Endothelial cell of umbilical vein (primary cell): ENCODE measurements at regions not wholly inside any gene's neighbourhood (a gene's known extent, or its start where the extent isn't known, plus 50 kb on each side); places are given as distances from the start of the nearest gene placed in this dataset.

Experiments
- BruUV-seq: library from RNA; stranded (reverse); fragments of 400-500 nt; replicated peaks from 2 replicates; lab custom pipeline; 2021; lab: Mats Ljungman, UMichigan
- CTCF ChIA-PET: fragments of 300-600, 350-600 bp; sonication (Branson Sonifier 250); formaldehyde crosslinking; loops from one replicate; lab custom pipeline; 2021; ENCODE audit warnings: antibody characterized with exemption, inconsistent platforms; lab: Charles Lee
- POLR2A ChIA-PET: fragments of 300-600, 350-600 bp; sonication (Branson Sonifier 250); formaldehyde crosslinking; loops from one replicate; lab custom pipeline; 2021; ENCODE audit warnings: antibody characterized with exemption, inconsistent platforms; lab: Charles Lee
- DNase-seq: peaks from one replicate; pipeline ENCODE4 v3.0.0-alpha.2; 2011; ENCODE audit warnings: low read depth, low spot score
- FAIRE-seq: peaks from 2 replicates; lab custom pipeline; 2011; peaks lifted over from hg19 to GRCh38; lab: Jason Lieb, UNC
- H2AFZ ChIP-seq: 2 replicates; pipeline ENCODE4 v1.6.0; 2012; ENCODE audit warnings: low read depth, low read length, control low read depth, inconsistent platforms
- H3K27ac ChIP-seq: 2 replicates; pipeline ENCODE4 v1.5.1; 2011; ENCODE audit warnings: low read depth, mild to moderate bottlenecking, control low read depth, low read length, moderate library complexity; ENCODE audit not compliant: insufficient read depth
- H3K27me3 ChIP-seq, 2 experiments: 2 replicates each; pipeline versions ENCODE4 v1.6.0 to v1.6.1; 2011; ENCODE audit warnings: low read length in 2 of 2, mixed read lengths in 1 of 2; ENCODE audit not compliant: control insufficient read depth in 2 of 2, insufficient read depth in 2 of 2
- H3K36me3 ChIP-seq, 2 experiments: 2 replicates in 1 of 2; 3 replicates in 1 of 2; pipeline ENCODE4 v1.5.1; 2011; ENCODE audit warnings: low read length in 2 of 2, mild to moderate bottlenecking in 1 of 2, moderate library complexity in 1 of 2; ENCODE audit not compliant: control insufficient read depth in 2 of 2, insufficient read depth in 2 of 2; ENCODE audit errors: extremely low read depth in 1 of 2
- H3K4me1 ChIP-seq: 3 replicates; pipeline ENCODE4 v1.5.1; 2011; ENCODE audit warnings: mild to moderate bottlenecking, low read length; ENCODE audit not compliant: control insufficient read depth, insufficient read depth; ENCODE audit errors: extremely low read depth
- H3K4me2 ChIP-seq: 2 replicates; pipeline ENCODE4 v1.6.1; 2011; ENCODE audit warnings: low read length, control low read depth, mixed read lengths; ENCODE audit not compliant: insufficient read depth
- H3K4me3 ChIP-seq, 3 experiments: fragments of 200-600 bp in 1 of 3; sonication (generic), shearing (Covaris generic) in 1 of 3; replicated peaks in 1 of 3; 2 replicates each; pipeline ENCODE4 v1.5.1; 2011 to 2016; ENCODE audit warnings: control low read depth in 3 of 3, low read length in 3 of 3, mild to moderate bottlenecking in 2 of 3, inconsistent platforms in 1 of 3, low read depth in 1 of 3, moderate library complexity in 1 of 3; ENCODE audit not compliant: insufficient read depth in 1 of 3
- H3K79me2 ChIP-seq: 2 replicates; pipeline ENCODE4 v1.6.0; 2012; ENCODE audit warnings: low read length, inconsistent platforms; ENCODE audit not compliant: control insufficient read depth, insufficient read depth
- H3K9ac ChIP-seq: replicated peaks from 2 replicates; pipeline ENCODE3; 2011; ENCODE audit warnings: low read length, control low read depth; ENCODE audit not compliant: insufficient read depth; ENCODE audit errors: extremely low read depth
- H3K9me1 ChIP-seq: replicated peaks from 3 replicates; pipeline ENCODE4 v1.6.0; 2011; ENCODE audit warnings: mild to moderate bottlenecking, low read length; ENCODE audit not compliant: control insufficient read depth, insufficient read depth; ENCODE audit errors: extremely low read depth
- H3K9me3 ChIP-seq: replicated peaks from 2 replicates; pipeline ENCODE4 v1.5.1; 2012; ENCODE audit warnings: low read length, inconsistent platforms; ENCODE audit not compliant: control insufficient read depth, insufficient read depth
- H4K20me1 ChIP-seq: replicated peaks from 2 replicates; pipeline ENCODE3; 2011; ENCODE audit warnings: mild to moderate bottlenecking, low read length; ENCODE audit not compliant: control insufficient read depth, insufficient read depth; ENCODE audit errors: extremely low read depth
- CTCF ChIP-seq, 2 donors: IDR thresholded peaks; 1 replicate in 1 of 2; 2 replicates in 1 of 2; pipeline ENCODE4 v1.5.1; 2011; ENCODE audit warnings: low read length in 2 of 2, mild to moderate bottlenecking in 2 of 2, moderate library complexity in 2 of 2, control low read depth in 1 of 2, inconsistent platforms in 1 of 2, low read depth in 1 of 2; ENCODE audit not compliant: insufficient read depth in 1 of 2; ENCODE audit errors: extremely low read depth in 1 of 2
- EZH2 ChIP-seq: IDR thresholded peaks from 2 replicates; pipeline ENCODE4 v1.6.1; 2012; ENCODE audit warnings: borderline replicate concordance, low read depth, mild to moderate bottlenecking, moderate library complexity, low read length, inconsistent platforms; ENCODE audit not compliant: severe bottlenecking
- FOS ChIP-seq: IDR thresholded peaks from 2 replicates; pipeline ENCODE4 v1.6.1; 2011; ENCODE audit warnings: mild to moderate bottlenecking, low read length, moderate library complexity, borderline replicate concordance; ENCODE audit not compliant: insufficient read depth
- GATA2 ChIP-seq: IDR thresholded peaks from 2 replicates; pipeline ENCODE4 v1.7.0; 2011; ENCODE audit warnings: low read depth, mild to moderate bottlenecking, moderate library complexity, mixed read lengths, low read length; ENCODE audit not compliant: insufficient read length, insufficient read depth
- JUN ChIP-seq: IDR thresholded peaks from 2 replicates; pipeline ENCODE4 v1.6.1; 2011; ENCODE audit warnings: borderline replicate concordance, low read depth; ENCODE audit not compliant: insufficient read length, insufficient read depth
- MAX ChIP-seq: IDR thresholded peaks from 2 replicates; pipeline ENCODE4 v1.6.1; 2011; ENCODE audit not compliant: insufficient read depth, insufficient read length
- MYC ChIP-seq: IDR thresholded peaks from one replicate; pipeline ENCODE4 v1.6.1; 2011; ENCODE audit warnings: mild to moderate bottlenecking, low read depth, low read length
- POLR2A ChIP-seq: IDR thresholded peaks from 2 replicates; pipeline ENCODE4 v1.6.1; 2012; ENCODE audit warnings: low read depth, mild to moderate bottlenecking, control low read depth, low read length
- POLR2AphosphoS5 ChIP-seq: IDR thresholded peaks from 2 replicates; pipeline ENCODE4 v1.6.1; 2012; ENCODE audit warnings: low read depth, mild to moderate bottlenecking, control low read depth, low read length, moderate library complexity; ENCODE audit not compliant: insufficient read depth
- dilution Hi-C: fragments of 300-500 bp; cut with MboI; formaldehyde crosslinking; loops from one replicate; pipeline ENCODE4 v1.15.0; 2019; ENCODE audit warnings: low sequenced_read_pairs; ENCODE audit not compliant: extremely low pct_ligation_motif_present
- intact Hi-C: fragments of 100-400 bp; cut with micrococcal nuclease; formaldehyde crosslinking; loops from one replicate; pipeline ENCODE4 v1.10.0; 2022

- no peaks in the 10 kb centered on the region for H4K20me1 ChIP-seq
- FAIRE-seq (no peak), DNase-seq (no peak)
- H3K4me3 ChIP-seq = no peak overlapping the region
- no peaks in the 10 kb centered on the region for H3K79me2 ChIP-seq
- no peak overlapping the region for H3K27ac ChIP-seq
- H3K36me3 ChIP-seq = no peaks in the 10 kb centered on the region
- no peaks in the 10 kb centered on the region for H3K9me1 ChIP-seq
- POLR2A ChIA-PET = no interaction called here
- no peak overlapping the region for H2AFZ ChIP-seq
- no peaks in the 10 kb centered on the region for H3K9me3 ChIP-seq
- TF ChIP-seq MAX (no peak), MYC (no peak), FOS (no peak), POLR2A (no peak)
- CTCF ChIA-PET = interaction anchor here (1.3 to 2.6 kb wide), 4 partner anchors 17 to 215 kb away, joined by 3 to 15 read pairs (median 4); no protein-coding TSS in a partner anchor
- H3K9ac ChIP-seq = no peak overlapping the region
- no peaks in the 10 kb centered on the region for H3K4me1 ChIP-seq
- dilution Hi-C loops (no loop called here), intact Hi-C loops (no loop called here)
- H3K27me3 ChIP-seq = peaks cover 6 to 7% of the 10 kb centered on the region in 2 experiments
- no peak overlapping the region for H3K4me2 ChIP-seq
- BruUV-seq = no TSS peak
Observed at GRCh38 chr1:110280804-110281203, 58.4 kb upstream of the RBM15 start.

- Histone ChIP-seq H3K9me1 (no peaks in the 10 kb centered on the region), H4K20me1 (no peaks in the 10 kb centered on the region), H3K79me2 (no peaks in the 10 kb centered on the region), H3K9me3 (no peaks in the 10 kb centered on the region), H3K36me3 (no peaks in the 10 kb centered on the region), H3K4me2 (no peak overlapping the region), H3K27ac (no peak overlapping the region), H3K27me3 (peaks cover 6 to 7% of the 10 kb centered on the region in 2 experiments), H3K9ac (no peak overlapping the region), H3K4me3 (no peak overlapping the region), H2AFZ (no peak overlapping the region), H3K4me1 (no peaks in the 10 kb centered on the region)
- DNase-seq (no peak), FAIRE-seq (no peak)
- BruUV-seq = no TSS peak
- dilution Hi-C loops = no loop called here
- intact Hi-C loops = no loop called here
- TF ChIP-seq JUN = no peak
- TF ChIP-seq MAX = no peak
- no peak for TF ChIP-seq POLR2A
- no peak for TF ChIP-seq FOS
- TF ChIP-seq GATA2 = no peak
- TF ChIP-seq CTCF (IDR thresholded peaks at IDR 0.05; ENCODE audit: extremely low read depth in 1 of 2, insufficient read depth in 1 of 2, low read depth in 1 of 2, low read length in 2 of 2) = no peak
- TF ChIP-seq POLR2AphosphoS5 = no peak
- no peak for TF ChIP-seq MYC
- TF ChIP-seq EZH2 = no peak
- ChIA-PET POLR2A (no interaction called here), CTCF (interaction anchor here (1.2 to 2.6 kb wide), 2 partner anchors 74 kb away, joined by 3 to 15 read pairs; no protein-coding TSS in a partner anchor)
Observed at GRCh38 chr1:110281363-110282290, 57.5 kb upstream of the RBM15 start.
